ENCODE measurements at regions not wholly inside any gene's neighbourhood (a gene's known extent, or its start where the extent isn't known, plus 50 kb on each side); places are given as distances from the start of the nearest gene placed in this dataset.

GRCh38 chr2:57534358-57534757, 512.2 kb upstream of the VRK2 start:
- no peak for DNase-seq

- no peak for DNase-seq
Observed at GRCh38 chr2:57536535-57537231, 509.9 kb upstream of the VRK2 start.

- no peak for DNase-seq
Observed at GRCh38 chr2:57539761-57540160, 506.8 kb upstream of the VRK2 start.

GRCh38 chr2:57542081-57542480, 504.5 kb upstream of the VRK2 start:
- no peak for DNase-seq

GRCh38 chr2:57543211-57543610, 503.4 kb upstream of the VRK2 start:
- no peak for DNase-seq

- no peak for DNase-seq
Observed at GRCh38 chr2:57544624-57545023, 502.0 kb upstream of the VRK2 start.

- DNase-seq: no peak
Observed at GRCh38 chr2:57546478-57546877, 500.1 kb upstream of the VRK2 start.

GRCh38 chr2:57549642-57550102, 496.9 kb upstream of the VRK2 start:
- peak; percentile 52 to 80 for DNase-seq

- DNase-seq: no peak
Observed at GRCh38 chr2:57550912-57551311, 495.7 kb upstream of the VRK2 start.

GRCh38 chr2:57552885-57553284, 493.7 kb upstream of the VRK2 start:
- DNase-seq: no peak

GRCh38 chr2:57554348-57554747, 492.3 kb upstream of the VRK2 start:
- no peak for DNase-seq

GRCh38 chr2:57558312-57558711, 488.3 kb upstream of the VRK2 start:
- no peak for DNase-seq

GRCh38 chr2:57562495-57562894, 484.1 kb upstream of the VRK2 start:
- no peak for DNase-seq

- no peak for DNase-seq
Observed at GRCh38 chr2:57563015-57563414, 483.6 kb upstream of the VRK2 start.

- DNase-seq: no peak
Observed at GRCh38 chr2:57567245-57567644, 479.4 kb upstream of the VRK2 start.

GRCh38 chr2:57569396-57569795, 477.2 kb upstream of the VRK2 start:
- no peak for DNase-seq

GRCh38 chr2:57570961-57571360, 475.6 kb upstream of the VRK2 start:
- DNase-seq: no peak

GRCh38 chr2:57575700-57576268, 470.8 kb upstream of the VRK2 start:
- DNase-seq: no peak

- no peak for DNase-seq
Observed at GRCh38 chr2:57576983-57577382, 469.6 kb upstream of the VRK2 start.

GRCh38 chr2:57597940-57598339, 448.7 kb upstream of the VRK2 start:
- peak in 1 of 2 experiments; percentile 40 for DNase-seq

- DNase-seq: peak; percentile 83 to 86
Observed at GRCh38 chr2:57598551-57598950, 448.1 kb upstream of the VRK2 start.

GRCh38 chr2:57602733-57603132, 443.9 kb upstream of the VRK2 start:
- DNase-seq: peak; percentile 14 to 15

- no peak for DNase-seq
Observed at GRCh38 chr2:57614988-57615387, 431.6 kb upstream of the VRK2 start.

GRCh38 chr2:57615855-57616556, 430.6 kb upstream of the VRK2 start:
- DNase-seq: no peak
